ENCODE measurements at regions not wholly inside any gene's neighbourhood (a gene's known extent, or its start where the extent isn't known, plus 50 kb on each side); places are given as distances from the start of the nearest gene placed in this dataset.
A peak's percentile ranks its signal among the peaks of the same experiment; 100 is the strongest.

GRCh38 chr21:35400233-35400939, 351.3 kb upstream of the RUNX1 start:
- Histone ChIP-seq H3K4me3 (no peak overlapping the region), H3K4me2 (no peak overlapping the region), H3K9me3 (no peaks in the 10 kb centered on the region), H3K27ac (no peak overlapping the region), H3K4me1 (peaks cover 5% of the 10 kb centered on the region; the same call in 1 of the 3 replicates)
- ATAC-seq (peak; percentile 75 to 85), DNase-seq (ENCODE audit: low read depth in 1 of 2, low spot score in 1 of 2) (peak; percentile 5 to 65), FAIRE-seq (no peak)
- 31% methylated on average over 8 of the region's 8 CpGs for WGBS (ENCODE audit: missing lambda C conversion rate)
- ChIA-PET POLR2A (interaction anchor here (1.0 to 3.2 kb wide), 2 partner anchors 144 to 511 kb away, joined by 3 to 30 read pairs; no protein-coding TSS in a partner anchor), CTCF (interaction anchor here (0.6 to 3.6 kb wide), 44 partner anchors 10 to 1343 kb away, joined by 3 to 40 read pairs (median 4); no protein-coding TSS in a partner anchor)
- peak; percentile 83 to 87 for TF ChIP-seq RAD21 (conservative IDR thresholded peaks at IDR 0.05 in 1 of 2, IDR thresholded peaks at IDR 0.05 in 1 of 2)
- TF ChIP-seq SMC3 (IDR thresholded peaks at IDR 0.05), result peak; percentile 76
- TF ChIP-seq RCOR1 (IDR thresholded peaks at IDR 0.05; ENCODE audit: low read depth, low read length), result no peak
- peak; percentile 63 for TF ChIP-seq CTCF (IDR thresholded peaks at IDR 0.05)

GRCh38 chr21:35399706-35400105, 350.6 kb upstream of the RUNX1 start:
- no peak for FAIRE-seq
- peaks cover 5% of the 10 kb centered on the region; the same call in 1 of the 3 replicates for H3K4me1 ChIP-seq
- ATAC-seq, result no peak
- no peaks in the 10 kb centered on the region for H3K9me3 ChIP-seq
- whole genome bisulfite sequencing (ENCODE audit: missing lambda C conversion rate), result 56% methylated on average over 5 of the region's 5 CpGs
- POLR2A ChIA-PET, result interaction anchor here (1.0 to 3.2 kb wide), 2 partner anchors 143 to 511 kb away, joined by 3 to 30 read pairs; no protein-coding TSS in a partner anchor
- no peak for TF ChIP-seq GATA3 (IDR thresholded peaks at IDR 0.05; ENCODE audit: borderline replicate concordance)
- H3K27ac ChIP-seq, result no peak overlapping the region
- CTCF ChIA-PET, result interaction anchor here (0.6 to 3.6 kb wide), 31 partner anchors 10 to 1343 kb away, joined by 3 to 40 read pairs (median 4); no protein-coding TSS in a partner anchor
- no peak overlapping the region for H3K4me2 ChIP-seq
- no peak overlapping the region for H3K4me3 ChIP-seq
- DNase-seq (ENCODE audit: low read depth in 1 of 2, low spot score in 1 of 2), result no peak

- Histone ChIP-seq H3K4me3 (no peak overlapping the region), H3K4me2 (no peak overlapping the region), H3K9me3 (no peaks in the 10 kb centered on the region), H3K27ac (peak overlapping the region in 1 of 2 experiments; percentile 45; a peak in 1 of 6 replicates), H3K4me1 (peaks cover 5% of the 10 kb centered on the region; the same call in 1 of the 3 replicates)
- POLR2A ChIA-PET, result interaction anchor here (0.6 to 3.2 kb wide), 2 partner anchors 348 to 510 kb away, joined by 3 to 30 read pairs; no protein-coding TSS in a partner anchor
- FAIRE-seq, result no peak
- 64% methylated on average over 7 of the region's 7 CpGs for WGBS (ENCODE audit: missing lambda C conversion rate)
- no peak for DNase-seq (ENCODE audit: low read depth in 1 of 2, low spot score in 1 of 2)
- ATAC-seq, result no peak
- no peak for TF ChIP-seq ZSCAN20 (CRISPR knock-in tag; IDR thresholded peaks at IDR 0.05)
- CTCF ChIA-PET, result interaction anchor here (1.1 to 3.6 kb wide), 9 partner anchors 29 to 711 kb away, joined by 3 to 40 read pairs (median 6); no protein-coding TSS in a partner anchor
These were observed 350.0 kb upstream of the RUNX1 start for GRCh38 chr21:35399002-35399530.

GRCh38 chr21:35398346-35398982, 349.4 kb upstream of the RUNX1 start:
- Histone ChIP-seq H3K27ac (peak overlapping the region in 1 of 2 experiments; percentile 45; a peak in 1 of 6 replicates), H3K9me3 (no peaks in the 10 kb centered on the region), H3K4me1 (peaks cover 5% of the 10 kb centered on the region; the same call in 1 of the 3 replicates), H3K4me3 (no peak overlapping the region), H3K4me2 (0 out of 3 replicates have a peak overlapping the region, but pooled peaks have one; percentile 7)
- ChIA-PET CTCF (interaction anchor here (1.3 to 3.5 kb wide), 2 partner anchors 509 to 710 kb away, joined by 4 to 14 read pairs; no protein-coding TSS in a partner anchor), POLR2A (interaction anchor here (0.6 kb wide), 1 partner anchor 347 kb away, joined by 3 read pairs; no protein-coding TSS in a partner anchor)
- ATAC-seq, result no peak
- no peak for TF ChIP-seq RFX5 (IDR thresholded peaks at IDR 0.05)
- TF ChIP-seq RAD21 (conservative IDR thresholded peaks at IDR 0.05 in 1 of 2, IDR thresholded peaks at IDR 0.05 in 1 of 2), result no peak
- TF ChIP-seq ESRRA (IDR thresholded peaks at IDR 0.05; ENCODE audit: borderline replicate concordance, low read length), result no peak
- TF ChIP-seq BCL3 (IDR thresholded peaks at IDR 0.05), result no peak
- TF ChIP-seq EP300 (IDR thresholded peaks at IDR 0.05), result no peak
- TF ChIP-seq BHLHE40 (IDR thresholded peaks at IDR 0.05; ENCODE audit: low read depth, low read length), result no peak
- no peak for TF ChIP-seq HEYL (CRISPR knock-in tag; IDR thresholded peaks at IDR 0.05)
- no peak for TF ChIP-seq HDAC2 (IDR thresholded peaks at IDR 0.05)
- no peak for TF ChIP-seq HOXB5 (CRISPR knock-in tag; IDR thresholded peaks at IDR 0.05)
- no peak for TF ChIP-seq E2F6 (IDR thresholded peaks at IDR 0.05; ENCODE audit: borderline replicate concordance, low read depth)
- no peak for TF ChIP-seq NPAS2 (CRISPR knock-in tag; IDR thresholded peaks at IDR 0.05; ENCODE audit: borderline replicate concordance)
- no peak for TF ChIP-seq FOXS1 (CRISPR knock-in tag; IDR thresholded peaks at IDR 0.05)
- TF ChIP-seq JUN (IDR thresholded peaks at IDR 0.05), result no peak
- no peak for TF ChIP-seq MAFK (IDR thresholded peaks at IDR 0.05; ENCODE audit: partially characterized antibody)
- no peak for TF ChIP-seq KDM5A (IDR thresholded peaks at IDR 0.05)
- TF ChIP-seq ZC3H11A (IDR thresholded peaks at IDR 0.05), result no peak
- no peak for FAIRE-seq
- DNase-seq (ENCODE audit: low read depth in 1 of 2, low spot score in 1 of 2), result no peak

Measured in A549 (cell line).